ENCODE measurements at regions not wholly inside any gene's neighbourhood (a gene's known extent, or its start where the extent isn't known, plus 50 kb on each side); places are given as distances from the start of the nearest gene placed in this dataset.

DNA sequence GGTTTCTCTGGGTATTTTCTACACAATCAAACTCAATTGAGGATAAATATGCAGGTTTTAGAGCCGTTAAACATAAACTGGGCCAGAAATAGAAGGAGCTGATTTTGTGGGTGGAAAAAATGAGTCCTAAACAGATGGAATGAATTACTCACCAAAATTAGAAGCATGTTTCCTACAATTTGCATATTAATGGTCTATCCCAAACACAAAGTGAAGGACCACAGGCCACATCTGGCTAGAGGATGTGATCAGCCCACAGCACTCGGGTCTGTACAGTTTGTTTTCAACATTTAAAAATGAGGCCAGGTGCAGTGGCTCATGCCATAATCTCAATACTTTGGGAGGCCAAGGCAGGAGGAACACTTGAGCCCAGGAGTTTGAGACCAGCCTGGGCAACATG, 296.3 kb downstream of the PREX1 start:
- TF ChIP-seq, protein P1, sequence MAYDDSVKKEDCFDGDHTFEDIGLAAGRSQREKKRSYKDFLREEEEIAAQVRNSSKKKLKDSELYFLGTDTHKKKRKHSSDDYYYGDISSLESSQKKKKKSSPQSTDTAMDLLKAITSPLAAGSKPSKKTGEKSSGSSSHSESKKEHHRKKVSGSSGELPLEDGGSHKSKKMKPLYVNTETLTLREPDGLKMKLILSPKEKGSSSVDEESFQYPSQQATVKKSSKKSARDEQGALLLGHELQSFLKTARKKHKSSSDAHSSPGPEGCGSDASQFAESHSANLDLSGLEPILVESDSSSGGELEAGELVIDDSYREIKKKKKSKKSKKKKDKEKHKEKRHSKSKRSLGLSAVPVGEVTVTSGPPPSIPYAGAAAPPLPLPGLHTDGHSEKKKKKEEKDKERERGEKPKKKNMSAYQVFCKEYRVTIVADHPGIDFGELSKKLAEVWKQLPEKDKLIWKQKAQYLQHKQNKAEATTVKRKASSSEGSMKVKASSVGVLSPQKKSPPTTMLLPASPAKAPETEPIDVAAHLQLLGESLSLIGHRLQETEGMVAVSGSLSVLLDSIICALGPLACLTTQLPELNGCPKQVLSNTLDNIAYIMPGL (CRISPR knock-in tag; IDR thresholded peaks at IDR 0.05): no peak
- TF ChIP-seq CREB1 (CRISPR knock-in tag; IDR thresholded peaks at IDR 0.05) (no peak), ERG (CRISPR knock-in tag; IDR thresholded peaks at IDR 0.05) (no peak), ATF2 (CRISPR knock-in tag; IDR thresholded peaks at IDR 0.05; ENCODE audit: borderline replicate concordance, low read depth) (no peak), ZNF138 (CRISPR knock-in tag; conservative IDR thresholded peaks at IDR 0.05) (no peak), SMAD3 (CRISPR knock-in tag; IDR thresholded peaks at IDR 0.05; ENCODE audit: borderline replicate concordance) (no peak), FOXJ3 (CRISPR knock-in tag; IDR thresholded peaks at IDR 0.05; ENCODE audit: borderline replicate concordance) (no peak), PRRX2 (CRISPR knock-in tag; IDR thresholded peaks at IDR 0.05) (no peak), ATF6 (CRISPR knock-in tag; IDR thresholded peaks at IDR 0.05) (no peak), KAT7 (CRISPR knock-in tag; IDR thresholded peaks at IDR 0.05; ENCODE audit: borderline replicate concordance) (no peak), JAZF1 (CRISPR knock-in tag; IDR thresholded peaks at IDR 0.05) (no peak), CTCF (IDR thresholded peaks at IDR 0.05) (no peak), CREM (CRISPR knock-in tag; IDR thresholded peaks at IDR 0.05) (no peak)
- H3K4me3 Mint-ChIP-seq: no peak overlapping the region
- no peaks in the 10 kb centered on the region for H3K4me1 Mint-ChIP-seq
- no peak for DNase-seq (ENCODE audit: low spot score)
- no peaks in the 10 kb centered on the region for H3K36me3 Mint-ChIP-seq
- CTCF ChIA-PET: interaction anchor here (0.6 to 2.5 kb wide), 3 partner anchors 89 to 1317 kb away, joined by 3 to 11 read pairs (median 4); no protein-coding TSS in a partner anchor
- POLR2A ChIA-PET: no interaction called here
- no peak overlapping the region for H3K27ac Mint-ChIP-seq
- no peak for ATAC-seq
- H3K27me3 Mint-ChIP-seq (ENCODE audit: low read depth): no peaks in the 10 kb centered on the region
- peaks cover 5% of the 10 kb centered on the region for H3K9me3 Mint-ChIP-seq

DNA sequence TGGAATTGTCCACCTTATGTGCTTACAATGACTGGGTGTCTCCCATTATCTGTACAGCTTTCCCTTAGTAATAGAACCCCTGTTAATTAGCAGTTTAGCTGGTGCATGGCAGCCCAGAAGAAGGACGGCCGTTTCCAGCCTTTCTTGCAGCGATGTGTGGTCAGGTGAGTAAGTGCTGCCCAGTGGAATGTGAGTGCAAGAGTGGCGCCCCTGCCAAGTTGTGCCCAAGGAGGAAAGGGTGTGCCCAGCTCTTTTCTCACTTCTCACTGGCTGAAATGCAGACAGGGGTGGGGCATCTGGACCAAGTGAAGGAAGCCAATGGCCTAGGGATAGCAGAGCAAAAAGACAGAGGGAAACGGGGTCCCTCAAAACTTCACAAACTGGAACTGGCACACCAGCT, 296.8 kb downstream of the PREX1 start:
- Mint-ChIP-seq H3K4me3 (no peak overlapping the region), H3K27me3 (ENCODE audit: low read depth) (no peaks in the 10 kb centered on the region), H3K27ac (no peak overlapping the region), H3K36me3 (no peaks in the 10 kb centered on the region), H3K4me1 (no peaks in the 10 kb centered on the region), H3K9me3 (peaks cover 5% of the 10 kb centered on the region)
- DNase-seq (ENCODE audit: low spot score): no peak
- POLR2A ChIA-PET: no interaction called here
- CTCF ChIA-PET: interaction anchor here (0.6 to 2.5 kb wide), 2 partner anchors 90 to 1317 kb away, joined by 3 to 11 read pairs; no protein-coding TSS in a partner anchor
- ATAC-seq: no peak
- TF ChIP-seq ZNF281 (CRISPR knock-in tag; IDR thresholded peaks at IDR 0.05) (no peak), SP1 (CRISPR knock-in tag; conservative IDR thresholded peaks at IDR 0.05) (no peak), CREM (CRISPR knock-in tag; IDR thresholded peaks at IDR 0.05) (no peak), FOXP4 (CRISPR knock-in tag; IDR thresholded peaks at IDR 0.05) (no peak), PRRX2 (CRISPR knock-in tag; IDR thresholded peaks at IDR 0.05) (no peak), JUN (CRISPR knock-in tag; IDR thresholded peaks at IDR 0.05) (no peak), FOXJ3 (CRISPR knock-in tag; IDR thresholded peaks at IDR 0.05; ENCODE audit: borderline replicate concordance) (no peak)
- TF ChIP-seq, protein P2, sequence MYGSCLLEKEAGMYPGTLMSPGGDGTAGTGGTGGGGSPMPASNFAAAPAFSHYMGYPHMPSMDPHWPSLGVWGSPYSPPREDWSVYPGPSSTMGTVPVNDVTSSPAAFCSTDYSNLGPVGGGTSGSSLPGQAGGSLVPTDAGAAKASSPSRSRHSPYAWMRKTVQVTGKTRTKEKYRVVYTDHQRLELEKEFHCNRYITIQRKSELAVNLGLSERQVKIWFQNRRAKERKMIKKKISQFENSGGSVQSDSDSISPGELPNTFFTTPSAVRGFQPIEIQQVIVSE (CRISPR knock-in tag; IDR thresholded peaks at IDR 0.05; ENCODE audit: borderline replicate concordance): no peak
- TF ChIP-seq, protein P1 (CRISPR knock-in tag; IDR thresholded peaks at IDR 0.05): no peak
